ENCODE measurements at regions not wholly inside any gene's neighbourhood (a gene's known extent, or its start where the extent isn't known, plus 50 kb on each side); places are given as distances from the start of the nearest gene placed in this dataset.

GRCh38 chr1:101392552-101392951 is 155.7 kb downstream of the S1PR1 start:
- no peak for ATAC-seq
- H3K36me3 ChIP-seq = no peaks in the 10 kb centered on the region
- WGBS, 2 donors (ENCODE audit: low coverage in 1 of 2) = 45 to 90% methylated on average over 3 of the region's 4 CpGs
- H3K27me3 ChIP-seq = no peaks in the 10 kb centered on the region
- TF ChIP-seq CTCF (IDR thresholded peaks at IDR 0.05) (no peak), EP300 (IDR thresholded peaks at IDR 0.05) (no peak), POLR2AphosphoS5 (IDR thresholded peaks at IDR 0.05) (no peak), POLR2A (IDR thresholded peaks at IDR 0.05) (no peak)
- H3K9me3 ChIP-seq = no peaks in the 10 kb centered on the region
- no peaks in the 10 kb centered on the region for H3K4me1 ChIP-seq
- no peak overlapping the region for H3K27ac ChIP-seq
- H3K4me3 ChIP-seq = no peak overlapping the region

GRCh38 chr1:101394041-101394440 is 157.2 kb downstream of the S1PR1 start:
- Histone ChIP-seq H3K27ac (no peak overlapping the region), H3K4me3 (no peak overlapping the region), H3K36me3 (no peaks in the 10 kb centered on the region), H3K4me1 (no peaks in the 10 kb centered on the region), H3K9me3 (no peaks in the 10 kb centered on the region), H3K27me3 (no peaks in the 10 kb centered on the region)
- ATAC-seq = no peak
- TF ChIP-seq CTCF (IDR thresholded peaks at IDR 0.05) (no peak), EP300 (IDR thresholded peaks at IDR 0.05) (no peak), POLR2AphosphoS5 (IDR thresholded peaks at IDR 0.05) (no peak), POLR2A (IDR thresholded peaks at IDR 0.05) (no peak)
- WGBS, 2 donors (ENCODE audit: low coverage in 1 of 2) = 31% methylated on average over 2 of the region's 2 CpGs; no CpG with 5 or more reads in 1 of the 2 donors

GRCh38 chr1:101399222-101399621 is 162.4 kb downstream of the S1PR1 start:
- Histone ChIP-seq H3K4me1 (no peaks in the 10 kb centered on the region), H3K9me3 (no peaks in the 10 kb centered on the region), H3K27ac (no peak overlapping the region), H3K36me3 (no peaks in the 10 kb centered on the region), H3K27me3 (no peaks in the 10 kb centered on the region), H3K4me3 (no peak overlapping the region)
- no peak for TF ChIP-seq POLR2AphosphoS5 (IDR thresholded peaks at IDR 0.05)
- TF ChIP-seq EP300 (IDR thresholded peaks at IDR 0.05) = no peak
- no peak for TF ChIP-seq POLR2A (IDR thresholded peaks at IDR 0.05)
- TF ChIP-seq CTCF (IDR thresholded peaks at IDR 0.05) = no peak
- ATAC-seq = no peak
- WGBS, 2 donors (ENCODE audit: low coverage in 1 of 2) = 61 to 69% methylated on average over 3 of the region's 3 CpGs

- no peak overlapping the region for H3K27ac ChIP-seq
- ATAC-seq = no peak
- no peaks in the 10 kb centered on the region for H3K4me1 ChIP-seq
- no peaks in the 10 kb centered on the region for H3K27me3 ChIP-seq
- WGBS, 2 donors (ENCODE audit: low coverage in 1 of 2) = 55 to 80% methylated on average over 3 to 4 of the region's 4 CpGs
- no peaks in the 10 kb centered on the region for H3K36me3 ChIP-seq
- H3K9me3 ChIP-seq = no peaks in the 10 kb centered on the region
- no peak overlapping the region for H3K4me3 ChIP-seq
- TF ChIP-seq POLR2A (IDR thresholded peaks at IDR 0.05) = no peak
- no peak for TF ChIP-seq POLR2AphosphoS5 (IDR thresholded peaks at IDR 0.05)
- TF ChIP-seq EP300 (IDR thresholded peaks at IDR 0.05) = no peak
- TF ChIP-seq CTCF (IDR thresholded peaks at IDR 0.05) = no peak
These were observed 169.5 kb downstream of the S1PR1 start for GRCh38 chr1:101406271-101406670.

- no peak for ATAC-seq
- no peaks in the 10 kb centered on the region for H3K4me1 ChIP-seq
- WGBS, 2 donors (ENCODE audit: low coverage in 1 of 2) = 47 to 56% methylated on average over 1 of the region's 1 CpG
These were observed 169.9 kb downstream of the S1PR1 start for GRCh38 chr1:101406681-101407080.

More at GRCh38 chr1:101406681-101407080, 169.9 kb downstream of the S1PR1 start:
- Histone ChIP-seq H3K27me3 (no peaks in the 10 kb centered on the region), H3K9me3 (no peaks in the 10 kb centered on the region), H3K4me3 (no peak overlapping the region), H3K27ac (no peak overlapping the region), H3K36me3 (no peaks in the 10 kb centered on the region)
- TF ChIP-seq CTCF (IDR thresholded peaks at IDR 0.05) (no peak), EP300 (IDR thresholded peaks at IDR 0.05) (no peak), POLR2AphosphoS5 (IDR thresholded peaks at IDR 0.05) (no peak), POLR2A (IDR thresholded peaks at IDR 0.05) (no peak)

All from gastroesophageal sphincter (tissue), 4 donors.